ENCODE measurements at regions not wholly inside any gene's neighbourhood (a gene's known extent, or its start where the extent isn't known, plus 50 kb on each side); places are given as distances from the start of the nearest gene placed in this dataset.

- TF ChIP-seq NFRKB (IDR thresholded peaks at IDR 0.05) (no peak), L3MBTL2 (conservative IDR thresholded peaks at IDR 0.05) (no peak), ARNT (IDR thresholded peaks at IDR 0.05) (no peak), SUZ12 (IDR thresholded peaks at IDR 0.05) (no peak), HDGF (IDR thresholded peaks at IDR 0.05; ENCODE audit: borderline replicate concordance) (no peak), TARDBP (IDR thresholded peaks at IDR 0.05) (no peak), ELF4 (IDR thresholded peaks at IDR 0.05) (no peak), FOXM1 (IDR thresholded peaks at IDR 0.05; ENCODE audit: borderline replicate concordance) (no peak), FOXA1 (IDR thresholded peaks at IDR 0.05) (no peak), BHLHE40 (IDR thresholded peaks at IDR 0.05; ENCODE audit: borderline replicate concordance) (no peak), FOXK2 (IDR thresholded peaks at IDR 0.05) (no peak)
Observed at GRCh38 chr7:156074084-156074483, 261.8 kb upstream of the SHH start.
